Smooth muscle cell (in vitro differentiated cells): ENCODE measurements at regions not wholly inside any gene's neighbourhood (a gene's known extent, or its start where the extent isn't known, plus 50 kb on each side); places are given as distances from the start of the nearest gene placed in this dataset.

Experiments
- DNase-seq: peaks from one replicate; lab custom pipeline; 2025; ENCODE audit not compliant: unreplicated experiment; lab: John Stamatoyannopoulos, UW
- H2AFZ ChIP-seq: fragments of 200-600 bp; sonication (generic); 2 replicates; pipeline ENCODE4 v1.6.0; 2016; ENCODE audit warnings: antibody characterized with exemption, low read depth, mild to moderate bottlenecking
- H3F3A ChIP-seq: fragments of 200-600 bp; sonication (generic); 2 replicates; pipeline ENCODE4 v1.6.0; 2017; ENCODE audit warnings: antibody characterized with exemption, low read depth
- H3K27ac ChIP-seq: fragments of 200-600 bp; sonication (generic); 2 replicates; pipeline ENCODE4 v1.5.1; 2016; ENCODE audit warnings: low read depth, mild to moderate bottlenecking
- H3K27me3 ChIP-seq: fragments of 200-600 bp; sonication (generic); 2 replicates; pipeline ENCODE4 v1.6.1; 2016; ENCODE audit warnings: low read depth, mild to moderate bottlenecking
- H3K36me3 ChIP-seq: fragments of 200-600 bp; sonication (generic); 2 replicates; pipeline ENCODE4 v1.5.1; 2016; ENCODE audit warnings: low read depth
- H3K4me1 ChIP-seq: fragments of 200-600 bp; sonication (generic); 2 replicates; pipeline ENCODE4 v1.5.1; 2016; ENCODE audit warnings: low read depth
- H3K4me2 ChIP-seq: fragments of 200-600 bp; sonication (generic); 2 replicates; pipeline ENCODE4 v1.6.0; 2016; ENCODE audit warnings: mild to moderate bottlenecking
- H3K4me3 ChIP-seq: fragments of 200-600 bp; sonication (generic); 2 replicates; pipeline ENCODE4 v1.5.1; 2016; ENCODE audit warnings: mild to moderate bottlenecking
- H3K79me2 ChIP-seq: fragments of 200-600 bp; sonication (generic); 2 replicates; pipeline ENCODE4 v1.6.0; 2016; ENCODE audit warnings: low read depth, mild to moderate bottlenecking
- H3K9ac ChIP-seq: fragments of 200-600 bp; sonication (generic); 2 replicates; pipeline ENCODE4 v1.6.0; 2016; ENCODE audit warnings: low read depth
- H3K9me3 ChIP-seq: fragments of 200-600 bp; sonication (generic); replicated peaks from 2 replicates; pipeline ENCODE4 v1.5.1; 2016; ENCODE audit warnings: low read depth
- H4K20me1 ChIP-seq: fragments of 200-600 bp; sonication (generic); 2 replicates; pipeline ENCODE4 v1.6.0; 2016; ENCODE audit warnings: low read depth
- WGBS: methylation state at CpG from one replicate; pipeline ENCODE4 v1.1.7; 2016; ENCODE audit warnings: low lambda C conversion rate; 5-methylcytosine and 5-hydroxymethylcytosine counted together
- TF ChIP-seq, protein P1 (sequence below): fragments of 200-600 bp; sonication (generic); IDR thresholded peaks from 2 replicates; pipeline ENCODE4 v1.5.1; 2017; ENCODE audit warnings: borderline replicate concordance, mild to moderate bottlenecking, antibody characterized with exemption; ENCODE audit not compliant: insufficient read depth, poor library complexity, severe bottlenecking

DNA sequence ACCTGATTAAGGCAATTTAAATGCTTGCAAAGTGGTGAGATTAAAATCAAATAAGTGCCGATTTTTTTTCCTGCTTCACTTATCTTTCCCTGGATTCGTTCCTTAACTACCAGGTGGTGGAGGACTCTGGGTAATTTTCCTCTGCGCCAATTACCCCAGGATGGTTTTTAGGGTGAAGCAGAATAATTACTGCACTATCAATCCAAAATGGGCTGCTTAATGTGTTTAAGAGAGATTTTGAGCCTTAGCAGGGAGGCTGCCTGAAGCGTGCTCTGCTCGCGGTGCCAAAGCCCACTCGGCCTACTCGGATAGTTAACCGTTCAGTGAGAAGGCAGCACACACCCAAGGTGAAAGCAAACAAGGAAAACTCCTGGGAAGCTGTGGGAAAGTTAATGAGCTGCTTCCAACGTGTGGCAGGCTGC, 274.9 kb upstream of the LMO3 start:
- no peaks in the 10 kb centered on the region for H4K20me1 ChIP-seq
- H2AFZ ChIP-seq = no peak overlapping the region
- H3K4me2 ChIP-seq = no peak overlapping the region
- TF ChIP-seq, protein P1, sequence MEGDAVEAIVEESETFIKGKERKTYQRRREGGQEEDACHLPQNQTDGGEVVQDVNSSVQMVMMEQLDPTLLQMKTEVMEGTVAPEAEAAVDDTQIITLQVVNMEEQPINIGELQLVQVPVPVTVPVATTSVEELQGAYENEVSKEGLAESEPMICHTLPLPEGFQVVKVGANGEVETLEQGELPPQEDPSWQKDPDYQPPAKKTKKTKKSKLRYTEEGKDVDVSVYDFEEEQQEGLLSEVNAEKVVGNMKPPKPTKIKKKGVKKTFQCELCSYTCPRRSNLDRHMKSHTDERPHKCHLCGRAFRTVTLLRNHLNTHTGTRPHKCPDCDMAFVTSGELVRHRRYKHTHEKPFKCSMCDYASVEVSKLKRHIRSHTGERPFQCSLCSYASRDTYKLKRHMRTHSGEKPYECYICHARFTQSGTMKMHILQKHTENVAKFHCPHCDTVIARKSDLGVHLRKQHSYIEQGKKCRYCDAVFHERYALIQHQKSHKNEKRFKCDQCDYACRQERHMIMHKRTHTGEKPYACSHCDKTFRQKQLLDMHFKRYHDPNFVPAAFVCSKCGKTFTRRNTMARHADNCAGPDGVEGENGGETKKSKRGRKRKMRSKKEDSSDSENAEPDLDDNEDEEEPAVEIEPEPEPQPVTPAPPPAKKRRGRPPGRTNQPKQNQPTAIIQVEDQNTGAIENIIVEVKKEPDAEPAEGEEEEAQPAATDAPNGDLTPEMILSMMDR = no peak
- no peaks in the 10 kb centered on the region for H3K4me1 ChIP-seq
- no peaks in the 10 kb centered on the region for H3K9me3 ChIP-seq
- H3K27me3 ChIP-seq = no peaks in the 10 kb centered on the region
- no peaks in the 10 kb centered on the region for H3F3A ChIP-seq
- WGBS = 73% methylated on average over 10 of the region's 10 CpGs
- no peaks in the 10 kb centered on the region for H3K36me3 ChIP-seq
- H3K9ac ChIP-seq = no peak overlapping the region
- H3K27ac ChIP-seq = no peak overlapping the region
- no peaks in the 10 kb centered on the region for H3K79me2 ChIP-seq
- DNase-seq = no peak
- no peak overlapping the region for H3K4me3 ChIP-seq

DNA sequence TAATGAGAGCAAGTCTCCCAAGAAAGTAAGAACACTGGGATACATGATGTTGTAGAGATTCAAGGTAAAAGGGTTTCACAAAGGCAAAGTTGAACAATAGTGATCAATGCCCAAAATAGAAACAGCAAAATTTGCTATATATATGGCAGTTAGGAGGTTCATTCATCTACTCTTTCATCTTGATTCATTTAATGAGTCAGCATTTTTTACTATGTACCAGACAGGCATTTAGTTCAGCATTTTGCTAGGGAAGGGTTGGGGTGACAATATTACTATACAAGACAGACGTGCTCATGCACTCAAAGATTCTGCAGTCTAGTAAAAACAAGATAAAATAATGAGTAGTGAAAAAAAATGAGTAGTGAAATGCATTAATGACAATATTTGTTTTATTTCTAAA, 264.9 kb upstream of the LMO3 start:
- Histone ChIP-seq H3K9me3 (no peaks in the 10 kb centered on the region), H3K4me3 (no peak overlapping the region), H3K4me1 (no peaks in the 10 kb centered on the region), H3K4me2 (no peak overlapping the region), H3K27me3 (peaks cover 4% of the 10 kb centered on the region), H2AFZ (no peak overlapping the region), H3K79me2 (no peaks in the 10 kb centered on the region), H3F3A (no peaks in the 10 kb centered on the region), H4K20me1 (no peaks in the 10 kb centered on the region), H3K9ac (no peak overlapping the region), H3K27ac (no peak overlapping the region), H3K36me3 (no peaks in the 10 kb centered on the region)
- TF ChIP-seq, protein P1 = no peak
- WGBS = 92% methylated on average over 1 of the region's 1 CpG
- DNase-seq = no peak

DNA sequence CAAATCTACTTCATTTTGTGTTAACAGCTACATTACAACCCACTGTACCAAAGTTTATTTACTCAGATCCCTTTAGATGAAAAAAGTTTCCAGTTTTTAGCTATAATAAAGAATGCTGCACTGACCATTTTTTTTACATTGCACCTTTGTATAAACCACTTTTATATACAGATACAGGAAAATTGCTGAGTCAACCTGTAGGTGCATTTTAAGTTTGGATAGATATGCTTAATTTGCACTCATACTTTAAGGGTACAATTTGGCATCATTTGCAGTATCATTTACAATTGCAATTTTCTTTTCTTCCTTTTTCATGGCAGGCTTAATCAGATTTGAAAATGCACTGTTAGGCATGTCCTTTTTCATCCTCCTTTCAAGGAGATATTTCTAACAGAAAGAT, 257.8 kb upstream of the LMO3 start:
- no peak overlapping the region for H3K4me2 ChIP-seq
- no peaks in the 10 kb centered on the region for H3K36me3 ChIP-seq
- DNase-seq = no peak
- H3K27ac ChIP-seq = no peak overlapping the region
- H3K79me2 ChIP-seq = no peaks in the 10 kb centered on the region
- H3K27me3 ChIP-seq = peaks cover 4% of the 10 kb centered on the region
- H2AFZ ChIP-seq = no peak overlapping the region
- H3K4me1 ChIP-seq = no peaks in the 10 kb centered on the region
- H4K20me1 ChIP-seq = no peaks in the 10 kb centered on the region
- TF ChIP-seq, protein P1 = no peak
- H3F3A ChIP-seq = no peaks in the 10 kb centered on the region
- no peaks in the 10 kb centered on the region for H3K9me3 ChIP-seq
- no peak overlapping the region for H3K4me3 ChIP-seq
- no peak overlapping the region for H3K9ac ChIP-seq

DNA sequence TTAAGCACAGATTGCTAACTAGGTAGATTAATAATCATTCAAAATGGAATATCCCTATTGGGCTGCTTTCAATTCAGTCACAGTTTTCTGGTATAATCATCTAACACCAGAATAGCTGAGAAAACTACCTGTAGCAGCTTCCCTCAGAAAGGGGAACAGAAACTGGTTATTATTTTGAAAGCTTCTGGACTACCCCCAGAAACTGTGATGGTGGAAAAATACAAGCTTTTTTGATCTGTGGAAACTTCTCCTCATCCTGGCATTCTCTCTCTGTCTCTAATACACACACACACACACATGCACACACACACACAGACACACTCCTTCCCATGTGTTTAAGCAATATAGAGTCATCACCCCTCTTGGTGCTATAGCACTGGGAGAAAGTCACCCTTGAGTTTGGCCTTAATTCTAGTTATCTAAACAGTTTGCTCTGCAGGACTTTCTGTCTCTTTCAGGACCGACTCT, 251.5 kb upstream of the LMO3 start:
- Histone ChIP-seq H3K4me2 (no peak overlapping the region), H3K4me1 (no peaks in the 10 kb centered on the region), H2AFZ (no peak overlapping the region), H3K27me3 (no peaks in the 10 kb centered on the region), H3K79me2 (no peaks in the 10 kb centered on the region), H3K9me3 (no peaks in the 10 kb centered on the region), H3K36me3 (no peaks in the 10 kb centered on the region), H4K20me1 (no peaks in the 10 kb centered on the region), H3F3A (no peaks in the 10 kb centered on the region), H3K27ac (no peak overlapping the region), H3K9ac (no peak overlapping the region), H3K4me3 (no peak overlapping the region)
- 85% methylated on average over 1 of the region's 1 CpG for WGBS
- TF ChIP-seq, protein P1 = no peak
- no peak for DNase-seq
